A549 (cell line): ENCODE measurements at regions not wholly inside any gene's neighbourhood (a gene's known extent, or its start where the extent isn't known, plus 50 kb on each side); places are given as distances from the start of the nearest gene placed in this dataset.
A peak's percentile ranks its signal among the peaks of the same experiment; 100 is the strongest.

ENCODE experiments used
- ATAC-seq, 2 experiments: fragments of 200-7000 bp in 1 of 2; fragments of >200 bp in 1 of 2; cut with Nextera tagmentation in 1 of 2; cut with Tn5 transposase in 1 of 2; 3 replicates each; pipeline versions ENCODE4 v1.8.0 to v1.9.1; 2018 to 2020; ENCODE audit warnings: mild to moderate bottlenecking in 1 of 2, moderate library complexity in 1 of 2
- CTCF ChIA-PET: fragments of 300-600 bp; sonication (Branson Sonifier 250); formaldehyde crosslinking; extraction: SDS; loops from one replicate; lab custom pipeline; 2021; ENCODE audit warnings: antibody characterized with exemption, inconsistent platforms; lab: Yijun Ruan, JAX
- POLR2A ChIA-PET: fragments of 350-600 bp; formaldehyde crosslinking; extraction: SDS; loops from one replicate; lab custom pipeline; 2021; ENCODE audit warnings: antibody characterized with exemption, inconsistent platforms; lab: Yijun Ruan, JAX
- DNase-seq, 2 experiments: peaks; one replicate each; pipeline versions ENCODE4 v3.0.0 to v3.0.0-alpha.2; 2011 to 2016; ENCODE audit warnings: low read depth in 1 of 2, low spot score in 1 of 2
- FAIRE-seq: peaks from 2 replicates; lab custom pipeline; 2011; peaks lifted over from hg19 to GRCh38; lab: Jason Lieb, UNC
- H3K27ac ChIP-seq, 2 experiments: fragments of >200 bp; sonication (Bioruptor Twin); formaldehyde crosslinking; 3 replicates each; pipeline ENCODE4 v1.5.1; 2016 to 2017
- H3K4me1 ChIP-seq: fragments of >200 bp; sonication (Bioruptor Twin); formaldehyde crosslinking; 3 replicates; pipeline ENCODE4 v1.6.1; 2016
- H3K4me2 ChIP-seq: fragments of >200 bp; sonication (Bioruptor Twin); formaldehyde crosslinking; 3 replicates; pipeline ENCODE4 v1.6.1; 2016
- H3K4me3 ChIP-seq: fragments of >200 bp; sonication (Bioruptor Twin); formaldehyde crosslinking; 3 replicates; pipeline ENCODE4 v1.5.1; 2016
- H3K9me3 ChIP-seq: fragments of >200 bp; sonication (Bioruptor Twin); formaldehyde crosslinking; 3 replicates; pipeline ENCODE4 v1.6.1; 2016
- ATOH8 ChIP-seq: fragments of 250-450 bp; sonication (Bioruptor Pico); IDR thresholded peaks from 2 replicates; pipeline ENCODE4 v1.5.0; 2020; ENCODE audit warnings: low read depth, mild to moderate bottlenecking, moderate library complexity
- BCL3 ChIP-seq: fragments of >200 bp; sonication (Bioruptor Twin); formaldehyde crosslinking; IDR thresholded peaks from 3 replicates; pipeline ENCODE4 v1.6.1; 2016
- BHLHE40 ChIP-seq: IDR thresholded peaks from 2 replicates; pipeline ENCODE4 v1.6.1; 2012; ENCODE audit warnings: low read depth, low read length, inconsistent platforms
- CEBPB ChIP-seq, 2 experiments: fragments of >200 bp in 1 of 2; sonication (Bioruptor Twin) in 1 of 2; formaldehyde crosslinking in 1 of 2; IDR thresholded peaks; 2 replicates each; pipeline ENCODE4 v1.6.1; 2012 to 2016
- CHD2 ChIP-seq: fragments of 150-350 bp; IDR thresholded peaks from 2 replicates; pipeline ENCODE4 v1.6.1; 2014; ENCODE audit warnings: low read length; ENCODE audit not compliant: partially characterized antibody
- E2F6 ChIP-seq: IDR thresholded peaks from 2 replicates; pipeline ENCODE4 v1.6.1; 2012; ENCODE audit warnings: low read depth, borderline replicate concordance
- EHMT2 ChIP-seq: fragments of 200-600 bp; sonication (generic); IDR thresholded peaks from 2 replicates; pipeline ENCODE4 v1.6.1; 2016; ENCODE audit warnings: antibody characterized with exemption, low read depth, mild to moderate bottlenecking, moderate library complexity
- HEYL ChIP-seq: fragments of 250-450 bp; sonication (Bioruptor Pico); IDR thresholded peaks from 2 replicates; pipeline ENCODE4 v1.8.0; 2021; ENCODE audit warnings: mild to moderate bottlenecking, moderate library complexity
- KDM1A ChIP-seq: fragments of 200-600 bp; sonication (generic); IDR thresholded peaks from 2 replicates; pipeline ENCODE4 v1.6.1; 2016; ENCODE audit warnings: low read depth, mild to moderate bottlenecking
- MAFK ChIP-seq: fragments of 450-650 bp; IDR thresholded peaks from 2 replicates; pipeline ENCODE4 v1.6.1; 2014; ENCODE audit not compliant: partially characterized antibody
- MYC ChIP-seq: IDR thresholded peaks from 2 replicates; pipeline ENCODE4 v1.6.1; 2012; ENCODE audit warnings: mild to moderate bottlenecking, inconsistent platforms, low read length, improper control_type of control experiment, borderline replicate concordance
- NFE2L2 ChIP-seq: fragments of 150-350 bp; conservative IDR thresholded peaks from 2 replicates; pipeline ENCODE4 v1.6.1; 2014; ENCODE audit warnings: low read length
- NPAS2 ChIP-seq: fragments of 250-450 bp; sonication (Bioruptor Pico); IDR thresholded peaks from 2 replicates; pipeline ENCODE4 v1.8.0; 2022; ENCODE audit warnings: mild to moderate bottlenecking, moderate library complexity, borderline replicate concordance
- NR3C1 ChIP-seq: fragments of >200 bp; sonication (Bioruptor Twin); formaldehyde crosslinking; IDR thresholded peaks from 3 replicates; pipeline ENCODE4 v1.6.1; 2017
- PHF8 ChIP-seq: fragments of 200-600 bp; sonication (generic); IDR thresholded peaks from 2 replicates; pipeline ENCODE4 v1.6.1; 2016; ENCODE audit warnings: low read depth, mild to moderate bottlenecking, antibody characterized with exemption, moderate library complexity, borderline replicate concordance
- POLR2AphosphoS2 ChIP-seq: conservative IDR thresholded peaks from 2 replicates; pipeline ENCODE4 v1.6.1; 2012; ENCODE audit warnings: low read length, improper control_type of control experiment, inconsistent platforms
- RARB ChIP-seq: fragments of 250-450 bp; sonication (Bioruptor Pico); IDR thresholded peaks from 2 replicates; pipeline ENCODE4 v1.8.0; 2021; ENCODE audit warnings: mild to moderate bottlenecking, moderate library complexity
- RCOR1 ChIP-seq: fragments of 150-350 bp; IDR thresholded peaks from 2 replicates; pipeline ENCODE4 v1.6.1; 2014; ENCODE audit warnings: antibody characterized with exemption, low read length, low read depth
- REST ChIP-seq: fragments of 200-600 bp; sonication (generic); IDR thresholded peaks from 2 replicates; pipeline ENCODE4 v1.6.1; 2016; ENCODE audit warnings: antibody characterized with exemption, mild to moderate bottlenecking, moderate library complexity
- SMC3 ChIP-seq: fragments of >200 bp; sonication (Bioruptor Twin); formaldehyde crosslinking; IDR thresholded peaks from 3 replicates; pipeline ENCODE4 v1.6.1; 2018; ENCODE audit warnings: inconsistent platforms
- SREBF2 ChIP-seq: fragments of 450-650 bp; IDR thresholded peaks from 2 replicates; pipeline ENCODE4 v1.6.1; 2014; ENCODE audit warnings: mild to moderate bottlenecking, moderate library complexity
- ZC3H11A ChIP-seq: fragments of 450-650 bp; IDR thresholded peaks from 2 replicates; pipeline ENCODE4 v1.6.1; 2014; ENCODE audit warnings: antibody characterized with exemption, mild to moderate bottlenecking
- ZSCAN20 ChIP-seq: fragments of 250-450 bp; sonication (Bioruptor Pico); IDR thresholded peaks from 2 replicates; pipeline ENCODE4 v1.8.0; 2022; ENCODE audit warnings: mild to moderate bottlenecking, moderate library complexity
- WGBS: methylation state at CpG from one replicate; pipeline ENCODE4 v1.1.6; 2017; ENCODE audit errors: missing lambda C conversion rate; 5-methylcytosine and 5-hydroxymethylcytosine counted together
- TF ChIP-seq, protein P1 (sequence below): fragments of 150-350 bp; IDR thresholded peaks from 2 replicates; pipeline ENCODE4 v1.6.1; 2014; ENCODE audit warnings: low read depth, mild to moderate bottlenecking, low read length
- TF ChIP-seq, protein P2 (sequence below): fragments of 250-450 bp; sonication (Bioruptor Pico); IDR thresholded peaks from 2 replicates; pipeline ENCODE4 v1.5.0; 2021; ENCODE audit warnings: mild to moderate bottlenecking, moderate library complexity, borderline replicate concordance

DNA sequence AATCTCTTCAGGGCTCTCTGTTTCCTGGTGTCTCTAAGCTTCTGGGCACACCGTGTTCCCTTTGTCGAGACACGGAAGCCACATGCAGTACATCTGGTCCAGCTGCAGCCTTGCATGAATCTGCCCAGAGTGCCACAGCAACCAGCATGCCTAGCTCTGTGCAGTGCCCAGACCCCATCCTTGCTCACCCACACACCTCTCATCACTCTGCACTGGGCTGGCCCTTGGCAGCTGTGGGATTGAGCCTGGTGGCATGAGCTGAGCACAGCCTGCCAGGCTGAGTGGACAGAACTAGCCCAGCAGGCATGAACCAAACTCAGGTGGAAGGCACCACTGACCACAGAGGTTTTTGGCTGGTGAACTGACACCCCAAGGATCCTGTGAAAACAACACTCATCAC is 279.9 kb downstream of the ATXN7L3B start:
- peak in 1 of 2 experiments; percentile 34; a peak in 2 of 6 replicates for ATAC-seq
- CTCF ChIA-PET = interaction anchor here (1.1 to 1.4 kb wide), 3 partner anchors 17 to 128 kb away, joined by 3 read pairs; no protein-coding TSS in a partner anchor
- H3K4me2 ChIP-seq = no peak overlapping the region
- no peak overlapping the region for H3K4me3 ChIP-seq
- no peaks in the 10 kb centered on the region for H3K4me1 ChIP-seq
- no peaks in the 10 kb centered on the region for H3K9me3 ChIP-seq
- DNase-seq = no peak
- no peak overlapping the region for H3K27ac ChIP-seq
- FAIRE-seq = no peak
- TF ChIP-seq EHMT2 (no peak), RARB (no peak)
- WGBS = 92% methylated on average over 3 of the region's 3 CpGs
- POLR2A ChIA-PET = no interaction called here

- ATAC-seq (no peak), FAIRE-seq (no peak), DNase-seq (no peak)
- WGBS = 25% methylated on average over 2 of the region's 2 CpGs
- H3K4me3 ChIP-seq = no peak overlapping the region
- H3K27ac ChIP-seq = no peak overlapping the region
- ChIA-PET POLR2A (no interaction called here), CTCF (interaction anchor here (1.1 to 1.4 kb wide), 2 partner anchors 17 to 129 kb away, joined by 3 read pairs; no protein-coding TSS in a partner anchor)
- no peaks in the 10 kb centered on the region for H3K9me3 ChIP-seq
- TF ChIP-seq E2F6 = no peak
- TF ChIP-seq RCOR1 = no peak
- no peak for TF ChIP-seq BCL3
- no peak for TF ChIP-seq SREBF2
- TF ChIP-seq REST = no peak
- no peak for TF ChIP-seq CHD2
- TF ChIP-seq ZC3H11A = no peak
- no peak for TF ChIP-seq MYC
- TF ChIP-seq HEYL (CRISPR knock-in tag) = no peak
- no peak for TF ChIP-seq CEBPB (IDR thresholded peaks at IDR 0.05)
- TF ChIP-seq ZSCAN20 (CRISPR knock-in tag) = no peak
- no peak for TF ChIP-seq BHLHE40
- no peak for TF ChIP-seq POLR2AphosphoS2
- TF ChIP-seq, protein P1, sequence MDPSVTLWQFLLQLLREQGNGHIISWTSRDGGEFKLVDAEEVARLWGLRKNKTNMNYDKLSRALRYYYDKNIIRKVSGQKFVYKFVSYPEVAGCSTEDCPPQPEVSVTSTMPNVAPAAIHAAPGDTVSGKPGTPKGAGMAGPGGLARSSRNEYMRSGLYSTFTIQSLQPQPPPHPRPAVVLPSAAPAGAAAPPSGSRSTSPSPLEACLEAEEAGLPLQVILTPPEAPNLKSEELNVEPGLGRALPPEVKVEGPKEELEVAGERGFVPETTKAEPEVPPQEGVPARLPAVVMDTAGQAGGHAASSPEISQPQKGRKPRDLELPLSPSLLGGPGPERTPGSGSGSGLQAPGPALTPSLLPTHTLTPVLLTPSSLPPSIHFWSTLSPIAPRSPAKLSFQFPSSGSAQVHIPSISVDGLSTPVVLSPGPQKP = no peak
- no peak for TF ChIP-seq NFE2L2
- no peaks in the 10 kb centered on the region for H3K4me1 ChIP-seq
- no peak overlapping the region; the same call in 2 of the 3 replicates for H3K4me2 ChIP-seq
These were observed 280.8 kb downstream of the ATXN7L3B start for GRCh38 chr12:74818412-74818811.

DNA sequence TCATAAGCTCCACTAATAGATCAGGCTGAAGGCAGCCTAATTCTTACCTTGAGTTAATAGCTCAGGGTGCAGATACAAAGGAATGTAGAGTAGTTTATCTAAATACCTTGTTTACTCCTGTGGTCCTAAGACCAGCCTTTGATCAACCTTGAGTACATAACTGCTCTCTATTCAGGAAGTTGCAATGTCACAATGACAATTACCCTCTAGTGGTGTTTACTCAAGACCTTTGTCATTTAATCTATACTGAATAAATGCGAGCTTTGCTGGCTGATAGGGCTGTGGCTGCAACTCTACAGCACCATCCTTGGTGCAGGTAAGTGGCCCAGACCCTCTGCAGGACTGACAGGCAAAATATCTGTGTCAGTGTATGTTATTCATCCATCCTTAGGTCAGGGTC is 282.7 kb downstream of the ATXN7L3B start:
- DNase-seq (peak in 1 of 2 experiments; percentile 44), ATAC-seq (peak in 1 of 2 experiments; percentile 33; a peak in 2 of 6 replicates), FAIRE-seq (no peak)
- no peaks in the 10 kb centered on the region for H3K4me1 ChIP-seq
- CTCF ChIA-PET = interaction anchor here (1.3 kb wide), 1 partner anchor 17 kb away, joined by 3 read pairs; no protein-coding TSS in a partner anchor
- no peak overlapping the region for H3K27ac ChIP-seq
- H3K4me2 ChIP-seq = no peak overlapping the region
- POLR2A ChIA-PET = no interaction called here
- no peaks in the 10 kb centered on the region for H3K9me3 ChIP-seq
- WGBS = 0% methylated on average over 1 of the region's 1 CpG
- H3K4me3 ChIP-seq = no peak overlapping the region
- no peak for TF ChIP-seq KDM1A
- no peak for TF ChIP-seq NR3C1
- TF ChIP-seq ATOH8 (CRISPR knock-in tag) = no peak
- TF ChIP-seq SMC3 = no peak
- TF ChIP-seq NFE2L2 = no peak
- TF ChIP-seq EHMT2 = no peak
- no peak for TF ChIP-seq NPAS2 (CRISPR knock-in tag)
- TF ChIP-seq, protein P2, sequence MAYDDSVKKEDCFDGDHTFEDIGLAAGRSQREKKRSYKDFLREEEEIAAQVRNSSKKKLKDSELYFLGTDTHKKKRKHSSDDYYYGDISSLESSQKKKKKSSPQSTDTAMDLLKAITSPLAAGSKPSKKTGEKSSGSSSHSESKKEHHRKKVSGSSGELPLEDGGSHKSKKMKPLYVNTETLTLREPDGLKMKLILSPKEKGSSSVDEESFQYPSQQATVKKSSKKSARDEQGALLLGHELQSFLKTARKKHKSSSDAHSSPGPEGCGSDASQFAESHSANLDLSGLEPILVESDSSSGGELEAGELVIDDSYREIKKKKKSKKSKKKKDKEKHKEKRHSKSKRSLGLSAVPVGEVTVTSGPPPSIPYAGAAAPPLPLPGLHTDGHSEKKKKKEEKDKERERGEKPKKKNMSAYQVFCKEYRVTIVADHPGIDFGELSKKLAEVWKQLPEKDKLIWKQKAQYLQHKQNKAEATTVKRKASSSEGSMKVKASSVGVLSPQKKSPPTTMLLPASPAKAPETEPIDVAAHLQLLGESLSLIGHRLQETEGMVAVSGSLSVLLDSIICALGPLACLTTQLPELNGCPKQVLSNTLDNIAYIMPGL (CRISPR knock-in tag) = no peak
- TF ChIP-seq MAFK = no peak
- TF ChIP-seq PHF8 = no peak
